ENCODE measurements at regions not wholly inside any gene's neighbourhood (a gene's known extent, or its start where the extent isn't known, plus 50 kb on each side); places are given as distances from the start of the nearest gene placed in this dataset.

GRCh38 chr20:11539450-11539849, 378.2 kb upstream of the BTBD3 start:
- DNase-seq (ENCODE audit: low spot score), result no peak

GRCh38 chr20:11540558-11540957, 377.1 kb upstream of the BTBD3 start:
- DNase-seq (ENCODE audit: low spot score), result no peak

GRCh38 chr20:11542645-11543044, 375.0 kb upstream of the BTBD3 start:
- DNase-seq (ENCODE audit: low spot score), result no peak

- DNase-seq (ENCODE audit: low spot score), result peak; percentile 19
Measured at GRCh38 chr20:11544029-11544678, 373.5 kb upstream of the BTBD3 start.

- DNase-seq (ENCODE audit: low spot score), result no peak
Measured at GRCh38 chr20:11546939-11547338, 370.8 kb upstream of the BTBD3 start.

GRCh38 chr20:11549172-11550103, 368.3 kb upstream of the BTBD3 start:
- DNase-seq (ENCODE audit: low spot score), result no peak

GRCh38 chr20:11550657-11551338, 366.9 kb upstream of the BTBD3 start:
- DNase-seq (ENCODE audit: low spot score), result no peak

- no peak for DNase-seq (ENCODE audit: low spot score)
Measured at GRCh38 chr20:11551479-11551878, 366.2 kb upstream of the BTBD3 start.

GRCh38 chr20:11553603-11554002, 364.1 kb upstream of the BTBD3 start:
- DNase-seq (ENCODE audit: low spot score), result peak; percentile 6

GRCh38 chr20:11555510-11555909, 362.2 kb upstream of the BTBD3 start:
- DNase-seq (ENCODE audit: low spot score), result no peak

- no peak for DNase-seq (ENCODE audit: low spot score)
Measured at GRCh38 chr20:11556410-11556809, 361.3 kb upstream of the BTBD3 start.

GRCh38 chr20:11564491-11564890, 353.2 kb upstream of the BTBD3 start:
- no peak for DNase-seq (ENCODE audit: low spot score)

- no peak for DNase-seq (ENCODE audit: low spot score)
Measured at GRCh38 chr20:11569163-11569562, 348.5 kb upstream of the BTBD3 start.

- DNase-seq (ENCODE audit: low spot score), result no peak
Measured at GRCh38 chr20:11573507-11573906, 344.2 kb upstream of the BTBD3 start.

GRCh38 chr20:11581271-11581670, 336.4 kb upstream of the BTBD3 start:
- DNase-seq (ENCODE audit: low spot score), result no peak

GRCh38 chr20:11582060-11582459, 335.6 kb upstream of the BTBD3 start:
- no peak for DNase-seq (ENCODE audit: low spot score)

- DNase-seq (ENCODE audit: low spot score), result no peak
Measured at GRCh38 chr20:11585752-11586352, 331.8 kb upstream of the BTBD3 start.

- no peak for DNase-seq (ENCODE audit: low spot score)
Measured at GRCh38 chr20:11588875-11589274, 328.8 kb upstream of the BTBD3 start.

GRCh38 chr20:11591965-11592364, 325.7 kb upstream of the BTBD3 start:
- no peak for DNase-seq (ENCODE audit: low spot score)

- DNase-seq (ENCODE audit: low spot score), result no peak
Measured at GRCh38 chr20:11604339-11604738, 313.4 kb upstream of the BTBD3 start.

GRCh38 chr20:11607047-11607446, 310.6 kb upstream of the BTBD3 start:
- DNase-seq (ENCODE audit: low spot score), result no peak

- DNase-seq (ENCODE audit: low spot score), result no peak
Measured at GRCh38 chr20:11608736-11609135, 309.0 kb upstream of the BTBD3 start.

Measured in hepatic stellate cell (primary cell).